IMR-90 (cell line): ENCODE measurements at regions not wholly inside any gene's neighbourhood (a gene's known extent, or its start where the extent isn't known, plus 50 kb on each side); places are given as distances from the start of the nearest gene placed in this dataset.

ENCODE experiments used
- BHLHE40 ChIP-seq: fragments of 150-350 bp; IDR thresholded peaks from 2 replicates; pipeline ENCODE4 v1.6.1; 2016; ENCODE audit warnings: mild to moderate bottlenecking, low read depth, low read length
- CEBPB ChIP-seq: IDR thresholded peaks from 2 replicates; pipeline ENCODE4 v1.6.1; 2012; ENCODE audit warnings: low read depth, low read length, improper control_type of control experiment
- FOS ChIP-seq: fragments of 150-350 bp; IDR thresholded peaks from 2 replicates; pipeline ENCODE4 v1.6.1; 2016; ENCODE audit warnings: low read depth, low read length
- MAZ ChIP-seq: IDR thresholded peaks from 2 replicates; pipeline ENCODE4 v1.6.1; 2012; ENCODE audit warnings: low read depth, mild to moderate bottlenecking, low read length, improper control_type of control experiment, moderate library complexity, borderline replicate concordance
- MXI1 ChIP-seq: IDR thresholded peaks from 2 replicates; pipeline ENCODE4 v1.6.1; 2012; ENCODE audit warnings: low read depth, mild to moderate bottlenecking, low read length, moderate library complexity, borderline replicate concordance
- POLR2A ChIP-seq: IDR thresholded peaks from 2 replicates; pipeline ENCODE4 v1.6.1; 2012; ENCODE audit warnings: mild to moderate bottlenecking, low read depth, low read length
- RAD21 ChIP-seq: IDR thresholded peaks from 2 replicates; pipeline ENCODE4 v1.6.1; 2012; ENCODE audit warnings: low read length, improper control_type of control experiment
- RCOR1 ChIP-seq: IDR thresholded peaks from 2 replicates; pipeline ENCODE4 v1.6.1; 2012; ENCODE audit warnings: mild to moderate bottlenecking, low read length, improper control_type of control experiment; ENCODE audit not compliant: insufficient replicate concordance
- RFX5 ChIP-seq: IDR thresholded peaks from 2 replicates; pipeline ENCODE4 v1.8.0; 2012; ENCODE audit warnings: low read depth, mild to moderate bottlenecking, low read length, moderate library complexity
- SMC3 ChIP-seq: fragments of 150-350 bp; IDR thresholded peaks from 2 replicates; pipeline ENCODE4 v1.6.1; 2016; ENCODE audit warnings: low read depth, mild to moderate bottlenecking, antibody characterized with exemption, low read length, moderate library complexity
- TF ChIP-seq, protein P1 (sequence below): conservative IDR thresholded peaks from 2 replicates; pipeline ENCODE4 v1.5.1; 2012; ENCODE audit warnings: mild to moderate bottlenecking, low read depth, low read length, improper control_type of control experiment

DNA sequence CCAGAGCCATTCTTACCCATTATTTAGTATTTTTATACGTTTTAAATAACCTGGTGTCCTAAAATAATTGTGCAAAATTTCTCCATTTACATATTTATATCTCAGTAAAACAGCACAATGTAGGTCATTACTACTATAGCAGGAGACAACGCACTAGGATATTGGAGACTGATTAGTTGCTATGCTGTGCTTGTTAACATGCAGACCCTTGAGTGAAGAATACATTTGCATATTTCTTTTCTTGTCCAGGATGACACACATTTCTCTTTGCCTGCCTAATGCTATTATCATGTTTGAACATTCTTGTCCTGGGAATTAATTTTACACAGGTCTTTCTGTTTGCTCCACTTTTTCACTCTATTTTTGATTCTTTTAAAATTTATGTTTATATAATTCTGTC, 823.8 kb upstream of the ATXN8OS start:
- no peak for TF ChIP-seq BHLHE40
- TF ChIP-seq RFX5, result no peak
- TF ChIP-seq SMC3, result no peak
- TF ChIP-seq, protein P1, sequence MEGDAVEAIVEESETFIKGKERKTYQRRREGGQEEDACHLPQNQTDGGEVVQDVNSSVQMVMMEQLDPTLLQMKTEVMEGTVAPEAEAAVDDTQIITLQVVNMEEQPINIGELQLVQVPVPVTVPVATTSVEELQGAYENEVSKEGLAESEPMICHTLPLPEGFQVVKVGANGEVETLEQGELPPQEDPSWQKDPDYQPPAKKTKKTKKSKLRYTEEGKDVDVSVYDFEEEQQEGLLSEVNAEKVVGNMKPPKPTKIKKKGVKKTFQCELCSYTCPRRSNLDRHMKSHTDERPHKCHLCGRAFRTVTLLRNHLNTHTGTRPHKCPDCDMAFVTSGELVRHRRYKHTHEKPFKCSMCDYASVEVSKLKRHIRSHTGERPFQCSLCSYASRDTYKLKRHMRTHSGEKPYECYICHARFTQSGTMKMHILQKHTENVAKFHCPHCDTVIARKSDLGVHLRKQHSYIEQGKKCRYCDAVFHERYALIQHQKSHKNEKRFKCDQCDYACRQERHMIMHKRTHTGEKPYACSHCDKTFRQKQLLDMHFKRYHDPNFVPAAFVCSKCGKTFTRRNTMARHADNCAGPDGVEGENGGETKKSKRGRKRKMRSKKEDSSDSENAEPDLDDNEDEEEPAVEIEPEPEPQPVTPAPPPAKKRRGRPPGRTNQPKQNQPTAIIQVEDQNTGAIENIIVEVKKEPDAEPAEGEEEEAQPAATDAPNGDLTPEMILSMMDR, result no peak
- TF ChIP-seq RAD21, result no peak
- TF ChIP-seq MXI1, result no peak
- no peak for TF ChIP-seq MAZ
- no peak for TF ChIP-seq POLR2A
- TF ChIP-seq RCOR1, result no peak
- no peak for TF ChIP-seq FOS
- TF ChIP-seq CEBPB, result no peak
